ENCODE measurements at regions not wholly inside any gene's neighbourhood (a gene's known extent, or its start where the extent isn't known, plus 50 kb on each side); places are given as distances from the start of the nearest gene placed in this dataset.

- Mint-ChIP-seq H3K36me3 (no peaks in the 10 kb centered on the region), H3K4me3 (no peak overlapping the region), H3K27ac (no peak overlapping the region), H3K9me3 (no peaks in the 10 kb centered on the region), H3K27me3 (no peaks in the 10 kb centered on the region), H3K4me1 (no peaks in the 10 kb centered on the region)
These were observed 484.5 kb downstream of the IGSF11 start for GRCh38 chr3:118550122-118550521.

- Mint-ChIP-seq H3K9me3 (no peaks in the 10 kb centered on the region), H3K4me1 (no peaks in the 10 kb centered on the region), H3K27me3 (no peaks in the 10 kb centered on the region), H3K4me3 (no peak overlapping the region), H3K27ac (no peak overlapping the region), H3K36me3 (no peaks in the 10 kb centered on the region)
These were observed 484.1 kb downstream of the IGSF11 start for GRCh38 chr3:118550556-118550955.

GRCh38 chr3:118554148-118554838 is 480.4 kb downstream of the IGSF11 start:
- Mint-ChIP-seq H3K36me3 (no peaks in the 10 kb centered on the region), H3K4me1 (no peaks in the 10 kb centered on the region), H3K27ac (no peak overlapping the region), H3K9me3 (no peaks in the 10 kb centered on the region), H3K4me3 (no peak overlapping the region), H3K27me3 (no peaks in the 10 kb centered on the region)

GRCh38 chr3:118556983-118557382 is 477.7 kb downstream of the IGSF11 start:
- Mint-ChIP-seq H3K36me3 (no peaks in the 10 kb centered on the region), H3K4me1 (no peaks in the 10 kb centered on the region), H3K27ac (no peak overlapping the region), H3K9me3 (no peaks in the 10 kb centered on the region), H3K4me3 (no peak overlapping the region), H3K27me3 (no peaks in the 10 kb centered on the region)

GRCh38 chr3:118557513-118557912 is 477.1 kb downstream of the IGSF11 start:
- no peaks in the 10 kb centered on the region for H3K27me3 Mint-ChIP-seq
- no peaks in the 10 kb centered on the region for H3K9me3 Mint-ChIP-seq
- no peak overlapping the region for H3K27ac Mint-ChIP-seq
- no peaks in the 10 kb centered on the region for H3K4me1 Mint-ChIP-seq
- no peaks in the 10 kb centered on the region for H3K36me3 Mint-ChIP-seq
- no peak overlapping the region for H3K4me3 Mint-ChIP-seq

GRCh38 chr3:118559286-118559685 is 475.4 kb downstream of the IGSF11 start:
- H3K9me3 Mint-ChIP-seq, result peaks cover 7% of the 10 kb centered on the region
- H3K36me3 Mint-ChIP-seq, result no peaks in the 10 kb centered on the region
- H3K27ac Mint-ChIP-seq, result no peak overlapping the region
- no peaks in the 10 kb centered on the region for H3K27me3 Mint-ChIP-seq
- no peak overlapping the region for H3K4me3 Mint-ChIP-seq
- H3K4me1 Mint-ChIP-seq, result no peaks in the 10 kb centered on the region

- Mint-ChIP-seq H3K4me3 (no peak overlapping the region), H3K9me3 (peaks cover 15% of the 10 kb centered on the region), H3K27me3 (peaks cover 2% of the 10 kb centered on the region)
These were observed 469.8 kb downstream of the IGSF11 start for GRCh38 chr3:118564800-118565199.

GRCh38 chr3:118573912-118574311 is 460.7 kb downstream of the IGSF11 start:
- peaks cover 8% of the 10 kb centered on the region for H3K9me3 Mint-ChIP-seq
- no peaks in the 10 kb centered on the region for H3K36me3 Mint-ChIP-seq
- H3K4me1 Mint-ChIP-seq, result no peaks in the 10 kb centered on the region
- no peak overlapping the region for H3K27ac Mint-ChIP-seq
- H3K27me3 Mint-ChIP-seq, result peaks cover 2% of the 10 kb centered on the region
- no peak overlapping the region for H3K4me3 Mint-ChIP-seq

More at GRCh38 chr3:118564800-118565199, 469.8 kb downstream of the IGSF11 start:
- H3K4me1 Mint-ChIP-seq, result no peaks in the 10 kb centered on the region
- no peaks in the 10 kb centered on the region for H3K36me3 Mint-ChIP-seq
- no peak overlapping the region for H3K27ac Mint-ChIP-seq

- no peaks in the 10 kb centered on the region for H3K9me3 Mint-ChIP-seq
- H3K27ac Mint-ChIP-seq, result no peak overlapping the region
These were observed 457.4 kb downstream of the IGSF11 start for GRCh38 chr3:118577055-118577777.

GRCh38 chr3:118578559-118578958 is 456.1 kb downstream of the IGSF11 start:
- peaks cover 2% of the 10 kb centered on the region for H3K27me3 Mint-ChIP-seq
- H3K27ac Mint-ChIP-seq, result no peak overlapping the region
- H3K36me3 Mint-ChIP-seq, result no peaks in the 10 kb centered on the region
- H3K9me3 Mint-ChIP-seq, result no peaks in the 10 kb centered on the region
- H3K4me3 Mint-ChIP-seq, result no peak overlapping the region
- no peaks in the 10 kb centered on the region for H3K4me1 Mint-ChIP-seq

More at GRCh38 chr3:118577055-118577777, 457.4 kb downstream of the IGSF11 start:
- no peaks in the 10 kb centered on the region for H3K4me1 Mint-ChIP-seq
- H3K27me3 Mint-ChIP-seq, result peaks cover 2% of the 10 kb centered on the region
- H3K36me3 Mint-ChIP-seq, result no peaks in the 10 kb centered on the region
- H3K4me3 Mint-ChIP-seq, result no peak overlapping the region

GRCh38 chr3:118587037-118587741 is 447.5 kb downstream of the IGSF11 start:
- Mint-ChIP-seq H3K4me3 (no peak overlapping the region), H3K27ac (no peak overlapping the region), H3K4me1 (no peaks in the 10 kb centered on the region), H3K9me3 (peaks cover 4% of the 10 kb centered on the region), H3K36me3 (no peaks in the 10 kb centered on the region), H3K27me3 (peaks cover 2% of the 10 kb centered on the region)

- Mint-ChIP-seq H3K27ac (no peak overlapping the region), H3K4me1 (no peaks in the 10 kb centered on the region), H3K36me3 (no peaks in the 10 kb centered on the region), H3K27me3 (peaks cover 2% of the 10 kb centered on the region), H3K9me3 (peaks cover 4% of the 10 kb centered on the region), H3K4me3 (no peak overlapping the region)
These were observed 446.8 kb downstream of the IGSF11 start for GRCh38 chr3:118587847-118588246.

- Mint-ChIP-seq H3K9me3 (peaks cover 9% of the 10 kb centered on the region), H3K36me3 (no peaks in the 10 kb centered on the region), H3K4me1 (no peaks in the 10 kb centered on the region), H3K4me3 (no peak overlapping the region), H3K27me3 (peaks cover 2% of the 10 kb centered on the region), H3K27ac (no peak overlapping the region)
These were observed 441.4 kb downstream of the IGSF11 start for GRCh38 chr3:118593277-118593670.

GRCh38 chr3:118597184-118597583 is 437.5 kb downstream of the IGSF11 start:
- H3K9me3 Mint-ChIP-seq, result peaks cover 5% of the 10 kb centered on the region
- H3K4me1 Mint-ChIP-seq, result no peaks in the 10 kb centered on the region
- H3K36me3 Mint-ChIP-seq, result no peaks in the 10 kb centered on the region
- peaks cover 1% of the 10 kb centered on the region for H3K27me3 Mint-ChIP-seq
- no peak overlapping the region for H3K27ac Mint-ChIP-seq
- no peak overlapping the region for H3K4me3 Mint-ChIP-seq

GRCh38 chr3:118607915-118608820 is 426.5 kb downstream of the IGSF11 start:
- Mint-ChIP-seq H3K36me3 (no peaks in the 10 kb centered on the region), H3K27ac (no peak overlapping the region), H3K9me3 (no peaks in the 10 kb centered on the region), H3K27me3 (peaks cover 4% of the 10 kb centered on the region), H3K4me3 (no peak overlapping the region), H3K4me1 (no peaks in the 10 kb centered on the region)
